Muscle layer of duodenum (tissue), 2 donors: ENCODE measurements at regions not wholly inside any gene's neighbourhood (a gene's known extent, or its start where the extent isn't known, plus 50 kb on each side); places are given as distances from the start of the nearest gene placed in this dataset.

Experiments
- H3K27ac ChIP-seq: one replicate; pipeline ENCODE4 v1.7.0; 2013; ENCODE audit warnings: mild to moderate bottlenecking, low read length
- H3K27me3 ChIP-seq: one replicate; pipeline ENCODE4 v1.7.0; 2013; ENCODE audit warnings: low read depth, mild to moderate bottlenecking, control low read depth, low read length
- H3K36me3 ChIP-seq, 2 donors: one replicate each; pipeline ENCODE4 v1.7.0; 2013; ENCODE audit warnings: low read length in 2 of 2, control low read depth in 1 of 2, mild to moderate bottlenecking in 1 of 2; ENCODE audit not compliant: insufficient read depth in 2 of 2, control insufficient read depth in 1 of 2
- H3K4me1 ChIP-seq, 2 donors: one replicate each; pipeline ENCODE4 v1.7.0; 2013; ENCODE audit warnings: low read length in 2 of 2, mild to moderate bottlenecking in 2 of 2, control low read depth in 1 of 2, moderate library complexity in 1 of 2; ENCODE audit not compliant: insufficient read depth in 2 of 2, control insufficient read depth in 1 of 2
- H3K4me3 ChIP-seq, 2 donors: one replicate each; pipeline ENCODE4 v1.7.0; 2013; ENCODE audit warnings: low read length in 2 of 2, low read depth in 1 of 2, mild to moderate bottlenecking in 1 of 2
- H3K9me3 ChIP-seq, 2 donors: one replicate each; pipeline ENCODE4 v1.7.0; 2013; ENCODE audit warnings: low read length in 2 of 2, control low read depth in 1 of 2, mild to moderate bottlenecking in 1 of 2; ENCODE audit not compliant: control insufficient read depth in 1 of 2
- donor health status: healthy.

DNA sequence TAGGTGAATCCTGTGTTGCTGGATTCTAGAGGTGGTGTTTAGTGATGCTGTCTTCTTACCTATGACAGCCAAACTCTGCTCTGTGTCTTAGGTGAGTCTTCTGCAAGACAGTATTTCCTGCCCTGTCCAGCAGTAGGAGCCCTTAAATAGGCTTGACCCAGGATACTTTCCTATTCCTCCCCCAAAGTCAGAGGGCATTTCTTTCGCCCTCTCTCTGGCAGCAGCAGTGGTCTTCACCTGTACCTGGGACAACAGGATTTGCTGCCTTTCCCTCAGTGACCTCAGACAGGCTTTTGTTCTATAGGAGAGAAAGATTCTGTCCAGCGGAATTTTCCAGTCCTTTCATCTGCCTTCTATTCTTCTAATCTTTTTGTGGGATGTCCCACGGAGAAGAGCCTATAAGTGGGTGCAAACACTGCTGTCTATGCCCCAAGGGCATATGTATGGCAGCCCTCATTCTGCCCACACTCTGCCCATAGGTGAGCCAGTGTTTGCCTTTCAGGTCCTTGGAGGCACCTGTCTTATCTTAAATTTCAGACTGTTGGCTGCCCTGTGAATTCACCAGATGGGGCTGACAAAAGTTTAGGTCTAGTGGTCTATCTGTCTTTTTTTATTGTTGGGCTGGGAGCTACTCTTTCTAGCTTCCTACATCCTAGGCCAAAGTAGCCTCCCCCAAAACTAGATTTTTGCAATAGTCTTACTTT lies 177.3 kb upstream of the SPOPL start:
- Histone ChIP-seq H3K4me3 (no peak overlapping the region), H3K9me3 (no peaks in the 10 kb centered on the region), H3K4me1 (no peaks in the 10 kb centered on the region), H3K27ac (no peak overlapping the region), H3K27me3 (no peaks in the 10 kb centered on the region), H3K36me3 (no peaks in the 10 kb centered on the region)

DNA sequence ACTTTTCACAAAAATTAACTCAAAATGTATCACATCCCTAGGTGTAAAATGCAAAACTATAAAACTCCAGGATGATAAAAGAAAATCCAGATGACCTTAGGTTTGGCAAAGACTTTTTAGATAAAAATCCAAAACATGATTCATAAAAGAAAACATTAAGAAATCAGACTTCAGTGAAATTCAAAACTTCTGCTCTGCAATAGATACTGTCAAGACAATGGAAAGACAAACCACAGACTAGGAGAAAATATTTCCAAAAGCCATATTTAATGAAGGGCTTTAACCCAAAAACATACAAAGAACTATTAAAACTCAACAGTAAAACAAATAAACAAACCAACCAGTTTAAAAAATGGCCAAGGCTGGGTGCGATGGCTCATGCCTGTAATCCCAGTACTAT lies 173.6 kb upstream of the SPOPL start:
- Histone ChIP-seq H3K27ac (no peak overlapping the region), H3K4me1 (no peaks in the 10 kb centered on the region), H3K4me3 (no peak overlapping the region), H3K27me3 (no peaks in the 10 kb centered on the region), H3K9me3 (no peaks in the 10 kb centered on the region), H3K36me3 (no peaks in the 10 kb centered on the region)

- Histone ChIP-seq H3K9me3 (no peaks in the 10 kb centered on the region), H3K4me1 (no peaks in the 10 kb centered on the region), H3K4me3 (no peak overlapping the region), H3K27me3 (no peaks in the 10 kb centered on the region), H3K27ac (no peak overlapping the region), H3K36me3 (no peaks in the 10 kb centered on the region)
Observed at GRCh38 chr2:138329162-138329561, 172.4 kb upstream of the SPOPL start.

DNA sequence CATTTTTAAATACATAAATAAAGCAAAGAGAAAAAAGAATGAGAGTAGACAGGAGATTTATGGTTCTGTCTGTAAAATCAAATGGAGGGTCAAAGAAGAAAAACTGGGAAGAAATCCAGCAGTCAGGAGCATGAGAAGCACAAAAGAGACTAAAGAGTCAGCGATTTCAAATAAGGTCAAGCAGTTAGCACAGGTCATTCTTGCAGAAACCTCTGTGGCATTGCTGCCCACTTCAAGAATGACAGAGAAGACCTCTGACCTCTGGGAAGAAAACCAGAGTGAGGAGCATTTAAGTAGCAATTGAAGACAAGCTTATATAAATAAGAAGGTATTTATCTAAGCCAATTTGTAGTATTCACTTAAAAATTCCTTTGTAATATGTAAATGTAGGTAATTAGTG lies 172.0 kb upstream of the SPOPL start:
- no peaks in the 10 kb centered on the region for H3K27me3 ChIP-seq
- H3K27ac ChIP-seq = no peak overlapping the region
- no peaks in the 10 kb centered on the region for H3K4me1 ChIP-seq
- no peaks in the 10 kb centered on the region for H3K9me3 ChIP-seq
- no peaks in the 10 kb centered on the region for H3K36me3 ChIP-seq
- H3K4me3 ChIP-seq = no peak overlapping the region

DNA sequence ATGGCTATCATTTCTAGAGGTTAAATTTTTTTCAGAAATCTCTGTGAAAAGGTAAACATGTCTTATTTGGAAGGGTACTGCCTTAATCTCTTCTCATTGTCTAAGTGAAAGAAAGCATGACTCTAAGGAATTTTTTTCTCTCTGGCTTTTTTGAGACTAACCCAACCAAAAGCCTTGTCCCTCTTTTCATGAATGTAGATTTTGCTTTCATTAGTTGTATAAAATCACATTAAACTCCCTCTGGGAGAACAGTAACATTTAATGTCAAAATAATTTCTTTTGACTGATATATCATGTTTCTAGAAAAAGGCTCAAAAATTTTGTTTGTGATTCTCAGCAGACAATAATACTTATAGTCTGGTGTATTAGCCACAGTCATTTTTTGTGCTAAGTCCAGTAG lies 168.4 kb upstream of the SPOPL start:
- Histone ChIP-seq H3K27me3 (no peaks in the 10 kb centered on the region), H3K4me1 (no peaks in the 10 kb centered on the region), H3K27ac (no peak overlapping the region), H3K9me3 (no peaks in the 10 kb centered on the region), H3K36me3 (no peaks in the 10 kb centered on the region), H3K4me3 (no peak overlapping the region)

GRCh38 chr2:138333677-138334076 lies 167.9 kb upstream of the SPOPL start:
- H3K27ac ChIP-seq = no peak overlapping the region
- H3K9me3 ChIP-seq = no peaks in the 10 kb centered on the region
- no peak overlapping the region for H3K4me3 ChIP-seq
- H3K36me3 ChIP-seq = no peaks in the 10 kb centered on the region
- H3K27me3 ChIP-seq = no peaks in the 10 kb centered on the region
- H3K4me1 ChIP-seq = no peaks in the 10 kb centered on the region

- Histone ChIP-seq H3K36me3 (no peaks in the 10 kb centered on the region), H3K27ac (no peak overlapping the region), H3K9me3 (no peaks in the 10 kb centered on the region), H3K4me1 (no peaks in the 10 kb centered on the region), H3K4me3 (no peak overlapping the region), H3K27me3 (no peaks in the 10 kb centered on the region)
Observed at GRCh38 chr2:138334323-138334722, 167.2 kb upstream of the SPOPL start.

DNA sequence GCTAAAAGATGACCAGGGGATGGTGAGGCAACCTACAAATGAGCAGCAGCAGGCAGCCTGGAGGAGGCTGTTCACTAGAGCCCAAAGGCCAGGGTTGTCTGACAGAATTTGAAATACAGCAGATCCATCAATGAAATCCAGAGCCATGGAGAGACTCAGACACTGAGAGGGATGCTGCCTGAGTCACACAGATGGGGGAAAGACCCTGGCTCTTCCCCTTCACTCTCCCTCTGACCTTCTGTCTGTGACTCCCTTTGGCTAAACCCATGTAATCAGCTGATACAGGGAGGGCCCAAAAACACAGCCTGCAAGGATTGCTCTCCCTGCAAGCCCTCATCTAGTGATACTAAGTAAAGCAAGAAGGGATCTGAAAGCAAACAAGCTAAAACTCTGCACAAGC lies 166.5 kb upstream of the SPOPL start:
- H3K4me1 ChIP-seq = no peaks in the 10 kb centered on the region
- no peak overlapping the region for H3K27ac ChIP-seq
- no peaks in the 10 kb centered on the region for H3K27me3 ChIP-seq
- H3K9me3 ChIP-seq = no peaks in the 10 kb centered on the region
- no peak overlapping the region for H3K4me3 ChIP-seq
- no peaks in the 10 kb centered on the region for H3K36me3 ChIP-seq

GRCh38 chr2:138336146-138336545 lies 165.4 kb upstream of the SPOPL start:
- Histone ChIP-seq H3K4me3 (no peak overlapping the region), H3K9me3 (no peaks in the 10 kb centered on the region), H3K27me3 (no peaks in the 10 kb centered on the region), H3K27ac (no peak overlapping the region), H3K4me1 (no peaks in the 10 kb centered on the region), H3K36me3 (no peaks in the 10 kb centered on the region)

- H3K4me3 ChIP-seq = no peak overlapping the region
- no peaks in the 10 kb centered on the region for H3K4me1 ChIP-seq
- no peak overlapping the region for H3K27ac ChIP-seq
- no peaks in the 10 kb centered on the region for H3K36me3 ChIP-seq
- H3K9me3 ChIP-seq = no peaks in the 10 kb centered on the region
- H3K27me3 ChIP-seq = no peaks in the 10 kb centered on the region
Observed at GRCh38 chr2:138355244-138355643, 146.3 kb upstream of the SPOPL start.

DNA sequence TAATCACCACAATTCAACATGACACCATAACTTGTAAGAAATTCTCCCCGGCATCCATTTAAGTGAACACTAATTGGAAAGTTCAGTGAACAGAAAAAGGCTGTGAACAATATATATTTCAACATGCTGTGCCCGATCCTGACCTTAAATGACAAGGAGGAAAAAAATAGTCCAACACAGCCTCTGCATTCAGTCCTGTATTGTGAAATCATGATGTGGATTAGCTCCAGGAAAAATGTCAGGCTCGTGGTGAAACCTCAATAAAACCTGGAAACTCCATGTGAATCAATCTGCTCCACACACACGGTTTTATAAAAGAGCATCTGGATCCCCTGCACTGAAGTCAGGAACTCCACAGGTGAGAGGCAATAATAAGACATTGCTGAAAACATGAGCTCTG lies 145.4 kb upstream of the SPOPL start:
- Histone ChIP-seq H3K4me1 (no peaks in the 10 kb centered on the region), H3K4me3 (no peak overlapping the region), H3K27ac (no peak overlapping the region), H3K36me3 (no peaks in the 10 kb centered on the region), H3K9me3 (no peaks in the 10 kb centered on the region), H3K27me3 (no peaks in the 10 kb centered on the region)

- no peaks in the 10 kb centered on the region for H3K36me3 ChIP-seq
- H3K27ac ChIP-seq = no peak overlapping the region
- H3K4me3 ChIP-seq = no peak overlapping the region
- H3K9me3 ChIP-seq = no peaks in the 10 kb centered on the region
- no peaks in the 10 kb centered on the region for H3K4me1 ChIP-seq
- H3K27me3 ChIP-seq = no peaks in the 10 kb centered on the region
Observed at GRCh38 chr2:138359532-138359931, 142.0 kb upstream of the SPOPL start.
